ENCODE measurements at regions not wholly inside any gene's neighbourhood (a gene's known extent, or its start where the extent isn't known, plus 50 kb on each side); places are given as distances from the start of the nearest gene placed in this dataset.

- Histone ChIP-seq H3K9me3 (ENCODE audit: control insufficient read depth in 4 of 4, insufficient read depth in 3 of 4, low read length in 3 of 4) (no peaks in the 10 kb centered on the region), H3K36me3 (ENCODE audit: control insufficient read depth in 4 of 4, insufficient read depth in 4 of 4, low read length in 4 of 4) (no peaks in the 10 kb centered on the region), H3K4me1 (ENCODE audit: control insufficient read depth in 5 of 5, insufficient read depth in 5 of 5, low read length in 5 of 5) (no peaks in the 10 kb centered on the region), H3K27ac (ENCODE audit: low read depth in 1 of 2, low read length in 1 of 2) (no peak overlapping the region), H3K27me3 (ENCODE audit: control insufficient read depth in 3 of 3, insufficient read depth in 3 of 3, low read length in 2 of 3) (no peaks in the 10 kb centered on the region), H3K9ac (ENCODE audit: insufficient read depth in 1 of 2, low read length in 2 of 2) (no peak overlapping the region), H3K4me3 (no peak overlapping the region)
- no peak for ATAC-seq (ENCODE audit: insufficient read depth, low FRiP score)
- 33 to 59% methylated on average over 1 of the region's 1 CpG for WGBS, 2 donors
- DNase-seq, result no peak
- no peak for TF ChIP-seq CTCF (IDR thresholded peaks at IDR 0.05; ENCODE audit: control extremely low read depth, extremely low read depth)
Observed at GRCh38 chr13:84136582-84136981, 254.3 kb upstream of the SLITRK1 start.

- no peak for ATAC-seq (ENCODE audit: insufficient read depth, low FRiP score)
- no peak for DNase-seq
- Histone ChIP-seq H3K36me3 (ENCODE audit: control insufficient read depth in 4 of 4, insufficient read depth in 4 of 4, low read length in 4 of 4) (no peaks in the 10 kb centered on the region), H3K4me3 (no peak overlapping the region), H3K9ac (ENCODE audit: insufficient read depth in 1 of 2, low read length in 2 of 2) (no peak overlapping the region), H3K27ac (ENCODE audit: low read depth in 1 of 2, low read length in 1 of 2) (no peak overlapping the region), H3K4me1 (ENCODE audit: control insufficient read depth in 5 of 5, insufficient read depth in 5 of 5, low read length in 5 of 5) (no peaks in the 10 kb centered on the region), H3K9me3 (ENCODE audit: control insufficient read depth in 4 of 4, insufficient read depth in 3 of 4, low read length in 3 of 4) (no peaks in the 10 kb centered on the region), H3K27me3 (ENCODE audit: control insufficient read depth in 3 of 3, insufficient read depth in 3 of 3, low read length in 2 of 3) (no peaks in the 10 kb centered on the region)
- TF ChIP-seq CTCF (IDR thresholded peaks at IDR 0.05; ENCODE audit: control extremely low read depth, extremely low read depth), result no peak
Observed at GRCh38 chr13:84132491-84132890, 250.2 kb upstream of the SLITRK1 start.

GRCh38 chr13:84131249-84131648, 249.0 kb upstream of the SLITRK1 start:
- Histone ChIP-seq H3K4me3 (no peak overlapping the region), H3K4me1 (ENCODE audit: control insufficient read depth in 5 of 5, insufficient read depth in 5 of 5, low read length in 5 of 5) (no peaks in the 10 kb centered on the region), H3K27me3 (ENCODE audit: control insufficient read depth in 3 of 3, insufficient read depth in 3 of 3, low read length in 2 of 3) (no peaks in the 10 kb centered on the region), H3K36me3 (ENCODE audit: control insufficient read depth in 4 of 4, insufficient read depth in 4 of 4, low read length in 4 of 4) (no peaks in the 10 kb centered on the region), H3K9ac (ENCODE audit: insufficient read depth in 1 of 2, low read length in 2 of 2) (no peak overlapping the region), H3K27ac (ENCODE audit: low read depth in 1 of 2, low read length in 1 of 2) (no peak overlapping the region), H3K9me3 (ENCODE audit: control insufficient read depth in 4 of 4, insufficient read depth in 3 of 4, low read length in 3 of 4) (no peaks in the 10 kb centered on the region)
- TF ChIP-seq CTCF (IDR thresholded peaks at IDR 0.05; ENCODE audit: control extremely low read depth, extremely low read depth), result no peak
- ATAC-seq (ENCODE audit: insufficient read depth, low FRiP score) (no peak), DNase-seq (no peak)
- WGBS, 2 donors, result 87 to 90% methylated on average over 7 of the region's 7 CpGs

GRCh38 chr13:84130495-84131114, 248.3 kb upstream of the SLITRK1 start:
- no peaks in the 10 kb centered on the region for H3K9me3 ChIP-seq (ENCODE audit: control insufficient read depth in 4 of 4, insufficient read depth in 3 of 4, low read length in 3 of 4)
- H3K27ac ChIP-seq (ENCODE audit: low read depth in 1 of 2, low read length in 1 of 2), result no peak overlapping the region
- H3K36me3 ChIP-seq (ENCODE audit: control insufficient read depth in 4 of 4, insufficient read depth in 4 of 4, low read length in 4 of 4), result no peaks in the 10 kb centered on the region
- no peak overlapping the region for H3K9ac ChIP-seq (ENCODE audit: insufficient read depth in 1 of 2, low read length in 2 of 2)
- no peaks in the 10 kb centered on the region for H3K27me3 ChIP-seq (ENCODE audit: control insufficient read depth in 3 of 3, insufficient read depth in 3 of 3, low read length in 2 of 3)
- H3K4me3 ChIP-seq, result no peak overlapping the region
- TF ChIP-seq CTCF (IDR thresholded peaks at IDR 0.05; ENCODE audit: control extremely low read depth, extremely low read depth), result no peak
- 76 to 83% methylated on average over 1 of the region's 1 CpG for WGBS, 2 donors
- DNase-seq, result no peak
- H3K4me1 ChIP-seq (ENCODE audit: control insufficient read depth in 5 of 5, insufficient read depth in 5 of 5, low read length in 5 of 5), result no peaks in the 10 kb centered on the region
- ATAC-seq (ENCODE audit: insufficient read depth, low FRiP score), result no peak

Measured in lung (tissue), 11 donors.